ENCODE measurements at regions not wholly inside any gene's neighbourhood (a gene's known extent, or its start where the extent isn't known, plus 50 kb on each side); places are given as distances from the start of the nearest gene placed in this dataset.

GRCh38 chr10:8923096-8923495 is 868.6 kb downstream of the GATA3 start:
- no peak for DNase-seq

GRCh38 chr10:8927705-8928104 is 873.2 kb downstream of the GATA3 start:
- DNase-seq, result no peak

- DNase-seq, result no peak
Observed at GRCh38 chr10:8946451-8946850, 892.0 kb downstream of the GATA3 start.

- no peak for DNase-seq
Observed at GRCh38 chr10:8950978-8951377, 896.5 kb downstream of the GATA3 start.

GRCh38 chr10:8951440-8952089 is 897.1 kb downstream of the GATA3 start:
- DNase-seq, result no peak

- no peak for DNase-seq
Observed at GRCh38 chr10:8956400-8956799, 901.9 kb downstream of the GATA3 start.

- DNase-seq, result no peak
Observed at GRCh38 chr10:8962249-8962648, 907.8 kb downstream of the GATA3 start.

- no peak for DNase-seq
Observed at GRCh38 chr10:8967061-8967460, 912.6 kb downstream of the GATA3 start.

GRCh38 chr10:8969853-8970252 is 915.4 kb downstream of the GATA3 start:
- no peak for DNase-seq

- no peak for DNase-seq
Observed at GRCh38 chr10:8975535-8975934, 921.0 kb downstream of the GATA3 start.

GRCh38 chr10:8978100-8978499 is 923.6 kb downstream of the GATA3 start:
- DNase-seq, result no peak

- DNase-seq, result no peak
Observed at GRCh38 chr10:8979976-8980375, 925.5 kb downstream of the GATA3 start.

- no peak for DNase-seq
Observed at GRCh38 chr10:8981277-8981676, 926.8 kb downstream of the GATA3 start.

- DNase-seq, result no peak
Observed at GRCh38 chr10:8985651-8986050, 931.2 kb downstream of the GATA3 start.

GRCh38 chr10:8986975-8987374 is 932.5 kb downstream of the GATA3 start:
- DNase-seq, result no peak

- DNase-seq, result no peak
Observed at GRCh38 chr10:8987712-8988111, 933.2 kb downstream of the GATA3 start.

GRCh38 chr10:8990280-8990987 is 935.9 kb downstream of the GATA3 start:
- DNase-seq, result no peak

GRCh38 chr10:8992009-8992408 is 937.5 kb downstream of the GATA3 start:
- no peak for DNase-seq

GRCh38 chr10:8993864-8994263 is 939.4 kb downstream of the GATA3 start:
- no peak for DNase-seq

GRCh38 chr10:8998751-8999150 is 944.3 kb downstream of the GATA3 start:
- DNase-seq, result no peak

- DNase-seq, result no peak
Observed at GRCh38 chr10:9003122-9003521, 948.6 kb downstream of the GATA3 start.

- DNase-seq, result no peak
Observed at GRCh38 chr10:9004736-9005135, 950.2 kb downstream of the GATA3 start.

GRCh38 chr10:9009505-9009904 is 955.0 kb downstream of the GATA3 start:
- DNase-seq, result no peak

GRCh38 chr10:9010093-9010492 is 955.6 kb downstream of the GATA3 start:
- DNase-seq, result peak in 1 of 2 donors; percentile 47

Data from stimulated activated CD4-positive, alpha-beta T cell treated with anti-CD3 and anti-CD28 coated beads, Interleukin-2, amount 100 ng/mL, for 24 hours (primary cell).